Stimulated activated CD8-positive, alpha-beta memory T cell treated with anti-CD3 and anti-CD28 coated beads, Interleukin-7, amount 100 ng/mL, for 48 hours (primary cell): ENCODE measurements at regions not wholly inside any gene's neighbourhood (a gene's known extent, or its start where the extent isn't known, plus 50 kb on each side); places are given as distances from the start of the nearest gene placed in this dataset.
"Not testable (repeated sequence)": the region's sequence is repeated elsewhere in the genome, so short reads cannot be mapped to it uniquely, and the experiment has no call there.

ENCODE experiments used
- DNase-seq, 2 donors: peaks; one replicate each; pipeline ENCODE4 v3.0.0-alpha.2; 2020; ENCODE audit warnings: low read depth in 1 of 2; ENCODE audit errors: extremely low read depth in 1 of 2

GRCh38 chr18:11468617-11469016, 140.8 kb upstream of the SLC35G4 start:
- DNase-seq: no peak

- DNase-seq: no peak
Observed at GRCh38 chr18:11468120-11468519, 141.3 kb upstream of the SLC35G4 start.

GRCh38 chr18:11467611-11468010, 141.8 kb upstream of the SLC35G4 start:
- DNase-seq: no peak

GRCh38 chr18:11464129-11464528, 145.3 kb upstream of the SLC35G4 start:
- DNase-seq: no peak

GRCh38 chr18:11458447-11458846, 150.9 kb upstream of the SLC35G4 start:
- no peak for DNase-seq

- DNase-seq: not testable (repeated sequence)
Observed at GRCh38 chr18:11457853-11458252, 151.5 kb upstream of the SLC35G4 start.

- no peak for DNase-seq
Observed at GRCh38 chr18:11454040-11454439, 155.4 kb upstream of the SLC35G4 start.

GRCh38 chr18:11444169-11444568, 165.2 kb upstream of the SLC35G4 start:
- DNase-seq: not testable (repeated sequence)

- DNase-seq: no peak
Observed at GRCh38 chr18:11437046-11437445, 172.3 kb upstream of the SLC35G4 start.

GRCh38 chr18:11432360-11432811, 177.0 kb upstream of the SLC35G4 start:
- no peak for DNase-seq

GRCh38 chr18:11429876-11430275, 179.5 kb upstream of the SLC35G4 start:
- no peak for DNase-seq

GRCh38 chr18:11425211-11425610, 184.2 kb upstream of the SLC35G4 start:
- DNase-seq: no peak

- no peak for DNase-seq
Observed at GRCh38 chr18:11419338-11419737, 190.1 kb upstream of the SLC35G4 start.

- DNase-seq: no peak
Observed at GRCh38 chr18:11412811-11413210, 196.6 kb upstream of the SLC35G4 start.

- DNase-seq: no peak
Observed at GRCh38 chr18:11411048-11411447, 198.3 kb upstream of the SLC35G4 start.

- DNase-seq: no peak
Observed at GRCh38 chr18:11408555-11409065, 200.8 kb upstream of the SLC35G4 start.

- DNase-seq: no peak
Observed at GRCh38 chr18:11407940-11408339, 201.5 kb upstream of the SLC35G4 start.

GRCh38 chr18:11405804-11406203, 203.6 kb upstream of the SLC35G4 start:
- no peak for DNase-seq

GRCh38 chr18:11400703-11401102, 208.7 kb upstream of the SLC35G4 start:
- DNase-seq: no peak

GRCh38 chr18:11398625-11399024, 210.8 kb upstream of the SLC35G4 start:
- DNase-seq: no peak

GRCh38 chr18:11392980-11393885, 216.2 kb upstream of the SLC35G4 start:
- DNase-seq: no peak

- no peak for DNase-seq
Observed at GRCh38 chr18:11392292-11392691, 217.1 kb upstream of the SLC35G4 start.
